ENCODE measurements at regions not wholly inside any gene's neighbourhood (a gene's known extent, or its start where the extent isn't known, plus 50 kb on each side); places are given as distances from the start of the nearest gene placed in this dataset.
A peak's percentile ranks its signal among the peaks of the same experiment; 100 is the strongest.

DNA sequence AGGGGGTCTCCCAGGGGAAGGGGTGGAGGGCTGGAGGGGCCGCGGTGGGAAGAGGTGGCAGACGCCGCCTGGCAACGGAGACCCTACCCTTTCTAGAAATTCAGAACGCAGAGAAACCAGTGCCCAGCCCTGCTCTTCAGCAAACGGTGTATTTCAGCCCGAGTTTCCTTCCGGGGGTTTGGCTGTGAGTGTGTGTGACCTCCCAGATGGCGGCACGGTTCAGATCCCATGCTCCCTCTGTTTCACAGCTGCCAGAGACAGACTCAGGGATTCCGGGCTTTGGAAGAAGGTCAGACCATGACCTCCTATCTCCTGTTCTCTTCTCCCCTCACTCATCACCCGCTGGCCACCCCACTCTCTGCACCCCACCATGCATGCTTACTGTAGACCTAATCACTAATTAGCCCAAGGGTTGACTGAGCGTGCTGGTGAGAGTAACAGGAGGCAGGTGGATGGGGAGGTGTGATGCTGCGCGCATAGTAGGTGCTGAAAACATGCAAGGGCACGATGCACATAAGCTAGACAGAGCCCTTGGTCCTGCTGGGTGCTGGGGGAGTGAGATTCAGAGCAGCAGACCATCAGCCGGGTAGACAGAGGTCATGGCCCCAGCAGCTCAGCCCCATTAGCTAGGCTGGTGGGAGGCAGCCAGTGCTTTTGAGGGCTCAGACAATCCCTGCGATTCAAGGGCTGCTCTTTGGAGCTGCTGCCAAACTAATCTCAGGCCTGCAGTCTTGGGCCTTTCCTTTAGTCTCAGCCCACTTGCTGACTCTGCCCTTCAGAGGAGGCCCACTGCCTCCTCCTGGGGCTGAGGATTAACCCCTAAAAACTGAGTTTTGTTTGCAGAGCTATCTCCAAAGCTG is 256.5 kb upstream of the CADM1 start:
- Histone ChIP-seq H3K4me3 (peak overlapping the region; percentile 60 to 80), H3K36me3 (no peaks in the 10 kb centered on the region), H3K9me3 (no peaks in the 10 kb centered on the region), H3K27me3 (no peaks in the 10 kb centered on the region), H3K27ac (peak overlapping the region; percentile 58), H3K4me1 (peaks cover 23% of the 10 kb centered on the region)
- intact Hi-C loops (cut with DNase I): no loop called here
- TF ChIP-seq, protein P1, sequence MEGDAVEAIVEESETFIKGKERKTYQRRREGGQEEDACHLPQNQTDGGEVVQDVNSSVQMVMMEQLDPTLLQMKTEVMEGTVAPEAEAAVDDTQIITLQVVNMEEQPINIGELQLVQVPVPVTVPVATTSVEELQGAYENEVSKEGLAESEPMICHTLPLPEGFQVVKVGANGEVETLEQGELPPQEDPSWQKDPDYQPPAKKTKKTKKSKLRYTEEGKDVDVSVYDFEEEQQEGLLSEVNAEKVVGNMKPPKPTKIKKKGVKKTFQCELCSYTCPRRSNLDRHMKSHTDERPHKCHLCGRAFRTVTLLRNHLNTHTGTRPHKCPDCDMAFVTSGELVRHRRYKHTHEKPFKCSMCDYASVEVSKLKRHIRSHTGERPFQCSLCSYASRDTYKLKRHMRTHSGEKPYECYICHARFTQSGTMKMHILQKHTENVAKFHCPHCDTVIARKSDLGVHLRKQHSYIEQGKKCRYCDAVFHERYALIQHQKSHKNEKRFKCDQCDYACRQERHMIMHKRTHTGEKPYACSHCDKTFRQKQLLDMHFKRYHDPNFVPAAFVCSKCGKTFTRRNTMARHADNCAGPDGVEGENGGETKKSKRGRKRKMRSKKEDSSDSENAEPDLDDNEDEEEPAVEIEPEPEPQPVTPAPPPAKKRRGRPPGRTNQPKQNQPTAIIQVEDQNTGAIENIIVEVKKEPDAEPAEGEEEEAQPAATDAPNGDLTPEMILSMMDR (IDR thresholded peaks at IDR 0.05): no peak
- TF ChIP-seq POLR2A (IDR thresholded peaks at IDR 0.05): no peak
- TF ChIP-seq POLR2AphosphoS5 (IDR thresholded peaks at IDR 0.05; ENCODE audit: insufficient read depth in 1 of 2, low read depth in 1 of 2): no peak
- no peak for DNase-seq (ENCODE audit: extremely low spot score in 2 of 2)

DNA sequence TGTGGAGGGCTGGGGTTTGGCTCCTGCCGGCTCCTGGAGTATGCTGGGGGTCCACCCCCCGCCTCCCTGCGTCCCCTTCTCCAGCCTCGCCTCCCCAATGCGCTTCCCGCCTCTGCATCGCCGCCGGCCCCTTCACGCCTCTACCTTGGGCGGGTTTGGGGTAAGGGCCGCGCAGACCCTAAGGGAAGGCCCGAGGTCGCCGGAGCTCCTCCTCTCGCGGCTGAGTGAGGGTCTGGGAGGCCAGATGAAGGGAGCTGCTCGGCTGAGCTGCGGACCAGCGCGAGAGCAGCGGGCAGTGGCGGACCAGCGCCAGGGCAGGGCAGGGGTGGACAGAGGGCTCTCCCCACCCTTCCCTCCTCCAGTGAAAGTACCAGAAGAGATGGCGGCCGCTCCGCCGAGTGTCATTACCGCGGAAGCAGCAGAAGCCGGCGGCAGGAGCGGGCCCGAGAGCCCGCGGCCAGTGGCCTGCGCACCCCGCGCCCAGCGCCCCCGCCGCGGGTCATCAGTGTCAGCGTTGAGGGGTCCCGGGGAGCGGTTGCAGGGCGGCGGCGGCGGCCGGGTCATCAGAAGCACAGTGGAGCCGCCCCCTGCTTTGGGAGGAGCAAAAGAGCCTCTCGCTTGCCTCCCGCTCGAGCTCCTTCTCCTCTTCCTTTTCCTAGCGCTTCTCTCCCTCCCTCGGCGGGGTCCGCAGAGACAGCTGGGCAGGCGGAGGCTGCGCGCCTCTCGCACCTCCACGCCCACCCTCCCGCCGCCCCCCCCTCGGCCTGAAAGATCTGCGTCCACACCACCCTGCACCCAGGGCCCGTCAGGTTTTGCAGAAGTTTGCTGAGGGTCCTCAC is 255.6 kb upstream of the CADM1 start:
- TF ChIP-seq, protein P1 (IDR thresholded peaks at IDR 0.05): no peak
- TF ChIP-seq POLR2AphosphoS5 (IDR thresholded peaks at IDR 0.05; ENCODE audit: insufficient read depth in 1 of 2, low read depth in 1 of 2) (no peak), POLR2A (IDR thresholded peaks at IDR 0.05) (no peak)
- Histone ChIP-seq H3K27ac (peak overlapping the region; percentile 58), H3K4me1 (peaks cover 23% of the 10 kb centered on the region), H3K36me3 (no peaks in the 10 kb centered on the region), H3K4me3 (peak overlapping the region; percentile 60 to 80), H3K9me3 (no peaks in the 10 kb centered on the region), H3K27me3 (no peaks in the 10 kb centered on the region)
- DNase-seq (ENCODE audit: extremely low spot score in 2 of 2): no peak
- intact Hi-C loops (cut with DNase I): no loop called here

DNA sequence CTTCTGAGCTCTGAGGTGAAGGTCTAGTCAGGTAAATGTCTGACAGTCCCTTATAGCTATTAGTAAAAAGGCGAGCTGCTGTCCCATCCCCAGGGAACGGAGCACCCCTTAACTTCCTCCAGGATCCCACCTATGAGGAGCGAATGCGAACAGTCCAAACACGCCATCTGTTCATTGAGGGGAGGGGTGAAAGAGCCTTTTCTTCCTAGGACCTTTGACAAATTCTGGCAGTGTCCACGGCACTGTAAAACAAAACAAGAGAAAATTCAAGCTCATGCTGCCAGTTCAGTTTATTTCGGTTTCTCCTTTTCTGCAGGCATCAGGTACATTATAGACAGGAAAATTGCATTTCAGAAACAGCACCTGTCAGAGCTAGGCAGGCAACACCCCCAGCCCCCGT is 253.8 kb upstream of the CADM1 start:
- H3K4me3 ChIP-seq: no peak overlapping the region
- DNase-seq (ENCODE audit: extremely low spot score in 2 of 2): no peak
- intact Hi-C loops (cut with DNase I): no loop called here
- no peaks in the 10 kb centered on the region for H3K36me3 ChIP-seq
- no peak overlapping the region for H3K27ac ChIP-seq
- no peaks in the 10 kb centered on the region for H3K27me3 ChIP-seq
- no peaks in the 10 kb centered on the region for H3K9me3 ChIP-seq
- H3K4me1 ChIP-seq: peaks cover 23% of the 10 kb centered on the region
- no peak for TF ChIP-seq POLR2A (IDR thresholded peaks at IDR 0.05)
- no peak for TF ChIP-seq POLR2AphosphoS5 (IDR thresholded peaks at IDR 0.05; ENCODE audit: insufficient read depth in 1 of 2, low read depth in 1 of 2)
- TF ChIP-seq, protein P1 (IDR thresholded peaks at IDR 0.05): no peak

DNA sequence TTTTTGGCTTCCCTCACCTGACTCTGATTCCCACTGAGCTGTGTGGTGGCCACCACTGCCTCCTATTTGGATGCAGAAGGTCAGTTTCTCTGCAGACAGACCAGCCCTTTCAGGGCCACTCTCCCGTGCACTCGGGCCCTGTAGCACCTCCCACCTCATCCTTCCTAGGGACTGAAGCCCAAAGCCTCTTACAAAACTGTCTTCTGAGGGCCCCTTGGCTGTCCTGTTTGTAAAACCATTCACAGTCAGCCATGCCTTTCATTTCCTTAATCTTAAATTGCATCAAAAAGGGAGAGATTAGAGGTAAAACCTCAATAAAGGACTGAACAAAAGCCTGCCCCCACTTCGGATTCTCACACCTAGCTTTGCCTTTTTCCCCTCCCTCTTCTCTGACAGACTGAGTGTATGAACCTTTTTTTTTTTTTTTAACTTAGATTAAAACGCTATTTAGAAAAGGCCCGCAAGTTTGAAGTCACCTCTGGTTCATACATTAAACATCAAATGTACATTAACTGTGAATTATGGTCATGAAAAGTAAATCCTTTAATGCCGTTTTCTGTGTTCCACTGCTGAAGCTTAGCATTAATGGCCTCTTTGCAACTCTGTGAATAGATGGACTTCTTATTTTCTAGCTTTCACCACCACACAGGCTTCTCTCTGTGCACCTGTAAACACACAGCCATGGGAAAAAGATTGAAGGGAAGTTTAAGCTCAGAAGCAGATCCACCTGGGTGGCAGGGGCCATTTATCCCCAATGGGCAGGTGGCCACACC is 247.2 kb upstream of the CADM1 start:
- H3K4me1 ChIP-seq: no peaks in the 10 kb centered on the region
- no peak for TF ChIP-seq POLR2A (IDR thresholded peaks at IDR 0.05)
- TF ChIP-seq POLR2AphosphoS5 (IDR thresholded peaks at IDR 0.05; ENCODE audit: insufficient read depth in 1 of 2, low read depth in 1 of 2): no peak
- TF ChIP-seq, protein P1 (IDR thresholded peaks at IDR 0.05): no peak
- DNase-seq (ENCODE audit: extremely low spot score in 2 of 2): no peak
- H3K27ac ChIP-seq: no peak overlapping the region
- no peaks in the 10 kb centered on the region for H3K27me3 ChIP-seq
- H3K4me3 ChIP-seq: no peak overlapping the region
- intact Hi-C loops (cut with DNase I): no loop called here
- no peaks in the 10 kb centered on the region for H3K9me3 ChIP-seq
- H3K36me3 ChIP-seq: no peaks in the 10 kb centered on the region
